Ovary (tissue), 7 donors: ENCODE measurements at regions not wholly inside any gene's neighbourhood (a gene's known extent, or its start where the extent isn't known, plus 50 kb on each side); places are given as distances from the start of the nearest gene placed in this dataset.

Experiments
- DNase-seq, 5 donors: peaks; one replicate each; pipeline ENCODE4 v3.0.0-alpha.2; 2019 to 2020
- H3K27ac ChIP-seq, 2 donors: fragments of 200-600 bp; one replicate each; pipeline versions ENCODE4 v1.5.1 to v1.8.0; 2019 to 2022
- H3K27me3 ChIP-seq: fragments of 200-600 bp; one replicate; pipeline ENCODE4 v1.8.0; 2022
- H3K36me3 ChIP-seq: fragments of 200-600 bp; sonication (generic); one replicate; pipeline ENCODE4 v1.5.1; 2019
- H3K4me1 ChIP-seq: one replicate; pipeline ENCODE4 v1.8.1; 2013; ENCODE audit warnings: mild to moderate bottlenecking, moderate library complexity; ENCODE audit not compliant: insufficient read depth
- H3K4me3 ChIP-seq: fragments of 200-600 bp; sonication (generic); one replicate; pipeline ENCODE4 v1.5.1; 2017
- H3K9me3 ChIP-seq, 2 donors: fragments of 200-600 bp in 1 of 2; sonication (generic) in 1 of 2; one replicate each; pipeline versions ENCODE4 v1.5.1 to v1.8.1; 2013 to 2019; ENCODE audit warnings: mild to moderate bottlenecking in 1 of 2, moderate library complexity in 1 of 2
- CTCF ChIP-seq, 3 donors: fragments of 450-650 bp in 2 of 3; fragments of 200-600 bp in 1 of 3; IDR thresholded peaks; one replicate each; pipeline versions ENCODE4 v1.5.1 to v1.8.0; 2016 to 2022; ENCODE audit warnings: antibody characterized with exemption in 3 of 3, mild to moderate bottlenecking in 1 of 3
- EP300 ChIP-seq: sonication (generic); formaldehyde crosslinking; IDR thresholded peaks from one replicate; pipeline ENCODE4 v1.6.1; 2017; ENCODE audit warnings: antibody characterized with exemption
- POLR2A ChIP-seq: fragments of 450-650 bp; IDR thresholded peaks from one replicate; pipeline ENCODE4 v1.6.1; 2017; ENCODE audit warnings: antibody characterized with exemption, mild to moderate bottlenecking, moderate library complexity
- WGBS, 3 donors: extraction: QIAGEN DNeasy Blood & Tissue Kit in 1 of 3; methylation state at CpG; one replicate each; pipeline versions ENCODE4 v1.1.5 to v1.1.7; 2013 to 2017; 5-methylcytosine and 5-hydroxymethylcytosine counted together
- intact Hi-C, 4 donors: fragments of 100-400 bp; cut with DNase I; formaldehyde crosslinking; loops; one replicate each; pipeline versions ENCODE4 v1.11.0 to v1.15.1; 2022 to 2023
- donor health status: DM: no; HTN: no; CAD: no; lungs with moderate emphysema.
- donor health status: DM: no; HTN: no; CAD: no.
- donor health status: Bipolar disorder and iron deficiency.
- donor health status: DM: no; HTN: no; CAD: no.
- donor health status: DM: yes; HTN: yes; CAD: no.

GRCh38 chr1:194208674-194209073, 1022.3 kb upstream of the B3GALT2 start:
- DNase-seq = no peak
- H3K4me3 ChIP-seq = no peak overlapping the region
- H3K36me3 ChIP-seq = no peaks in the 10 kb centered on the region
- 95 to 97% (median 95%) methylated on average over 1 of the region's 1 CpG for WGBS, 3 donors
- H3K27ac ChIP-seq = no peak overlapping the region
- TF ChIP-seq EP300 (no peak), POLR2A (no peak), CTCF (IDR thresholded peaks at IDR 0.05) (no peak)
- H3K9me3 ChIP-seq = no peaks in the 10 kb centered on the region
- no peaks in the 10 kb centered on the region for H3K4me1 ChIP-seq
- intact Hi-C loops = no loop called here
- H3K27me3 ChIP-seq = no peaks in the 10 kb centered on the region

GRCh38 chr1:194196562-194196961, 1010.1 kb upstream of the B3GALT2 start:
- TF ChIP-seq CTCF (IDR thresholded peaks at IDR 0.05) (no peak), EP300 (no peak), POLR2A (no peak)
- intact Hi-C loops = no loop called here

GRCh38 chr1:194194724-194195123, 1008.3 kb upstream of the B3GALT2 start:
- Histone ChIP-seq H3K4me3 (no peak overlapping the region), H3K4me1 (no peaks in the 10 kb centered on the region), H3K27ac (no peak overlapping the region), H3K9me3 (no peaks in the 10 kb centered on the region), H3K36me3 (no peaks in the 10 kb centered on the region), H3K27me3 (no peaks in the 10 kb centered on the region)
- TF ChIP-seq CTCF (IDR thresholded peaks at IDR 0.05) = no peak
- no peak for TF ChIP-seq POLR2A
- no peak for TF ChIP-seq EP300
- intact Hi-C loops = no loop called here
- WGBS, 3 donors = 94 to 98% (median 98%) methylated on average over 2 of the region's 2 CpGs
- DNase-seq = no peak

More at GRCh38 chr1:194196562-194196961, 1010.1 kb upstream of the B3GALT2 start:
- H3K36me3 ChIP-seq = no peaks in the 10 kb centered on the region
- no peaks in the 10 kb centered on the region for H3K9me3 ChIP-seq
- no peaks in the 10 kb centered on the region for H3K27me3 ChIP-seq
- H3K4me3 ChIP-seq = no peak overlapping the region
- H3K27ac ChIP-seq = no peak overlapping the region
- no peak for DNase-seq
- WGBS, 3 donors = 94 to 96% (median 96%) methylated on average over 4 of the region's 4 CpGs
- H3K4me1 ChIP-seq = no peaks in the 10 kb centered on the region

- no peaks in the 10 kb centered on the region for H3K4me1 ChIP-seq
- H3K27ac ChIP-seq = no peak overlapping the region
- H3K9me3 ChIP-seq = no peaks in the 10 kb centered on the region
- DNase-seq = no peak
- intact Hi-C loops = no loop called here
- no peaks in the 10 kb centered on the region for H3K27me3 ChIP-seq
- TF ChIP-seq EP300 (no peak), CTCF (IDR thresholded peaks at IDR 0.05) (no peak), POLR2A (no peak)
- H3K36me3 ChIP-seq = no peaks in the 10 kb centered on the region
- no peak overlapping the region for H3K4me3 ChIP-seq
Measured at GRCh38 chr1:194184974-194185373, 998.6 kb upstream of the B3GALT2 start.

GRCh38 chr1:194184425-194184824, 998.0 kb upstream of the B3GALT2 start:
- no peak overlapping the region for H3K4me3 ChIP-seq
- intact Hi-C loops = no loop called here
- no peaks in the 10 kb centered on the region for H3K9me3 ChIP-seq

More at GRCh38 chr1:194184425-194184824, 998.0 kb upstream of the B3GALT2 start:
- Histone ChIP-seq H3K36me3 (no peaks in the 10 kb centered on the region), H3K27ac (no peak overlapping the region), H3K27me3 (no peaks in the 10 kb centered on the region), H3K4me1 (no peaks in the 10 kb centered on the region)
- DNase-seq = no peak
- no peak for TF ChIP-seq EP300
- TF ChIP-seq CTCF (IDR thresholded peaks at IDR 0.05) = no peak
- TF ChIP-seq POLR2A = no peak
